ENCODE measurements at regions not wholly inside any gene's neighbourhood (a gene's known extent, or its start where the extent isn't known, plus 50 kb on each side); places are given as distances from the start of the nearest gene placed in this dataset.

- Histone ChIP-seq H3K27ac (ENCODE audit: low read length) (no peak overlapping the region), H3K36me3 (replicated peaks; ENCODE audit: low read depth, low read length) (peaks cover 14% of the 10 kb centered on the region), H3K9ac (ENCODE audit: low read length) (no peak overlapping the region; the same call in 1 of the 2 replicates), H3K4me1 (ENCODE audit: low read length) (peaks cover 47% of the 10 kb centered on the region), H4K20me1 (ENCODE audit: insufficient read depth, low read length) (no peaks in the 10 kb centered on the region), H3K9me3 (ENCODE audit: insufficient read depth, low read length) (peaks cover 12% of the 10 kb centered on the region; the same call in 1 of the 2 replicates), H3K79me2 (ENCODE audit: low read length) (no peaks in the 10 kb centered on the region), H3K4me3 (ENCODE audit: low read length) (no peak overlapping the region), H3K4me2 (ENCODE audit: low read length) (peak overlapping the region; percentile 34), H3K27me3 (ENCODE audit: low read depth, low read length) (no peaks in the 10 kb centered on the region), H2AFZ (ENCODE audit: low read depth, low read length) (no peak overlapping the region)
- TF ChIP-seq EZH2phosphoT487 (IDR thresholded peaks at IDR 0.05; ENCODE audit: low read depth): no peak
Measured at GRCh38 chr15:39354189-39354588, 226.7 kb upstream of the THBS1 start.

GRCh38 chr15:39357480-39358268 lies 223.2 kb upstream of the THBS1 start:
- Histone ChIP-seq H3K27me3 (ENCODE audit: low read depth, low read length) (no peaks in the 10 kb centered on the region), H3K27ac (ENCODE audit: low read length) (peak overlapping the region; percentile 97), H4K20me1 (ENCODE audit: insufficient read depth, low read length) (no peaks in the 10 kb centered on the region), H3K4me2 (ENCODE audit: low read length) (peak overlapping the region; percentile 52), H3K4me3 (ENCODE audit: low read length) (peak overlapping the region; percentile 40), H3K36me3 (replicated peaks; ENCODE audit: low read depth, low read length) (peaks cover 14% of the 10 kb centered on the region), H3K4me1 (ENCODE audit: low read length) (peaks cover 64% of the 10 kb centered on the region), H3K79me2 (ENCODE audit: low read length) (no peaks in the 10 kb centered on the region), H3K9ac (ENCODE audit: low read length) (peak overlapping the region; percentile 69), H3K9me3 (ENCODE audit: insufficient read depth, low read length) (peaks cover 12% of the 10 kb centered on the region; the same call in 1 of the 2 replicates), H2AFZ (ENCODE audit: low read depth, low read length) (peak overlapping the region; percentile 4; the same call in 1 of the 2 replicates)
- TF ChIP-seq EZH2phosphoT487 (IDR thresholded peaks at IDR 0.05; ENCODE audit: low read depth): no peak
- TF ChIP-seq CTCF (IDR thresholded peaks at IDR 0.05; ENCODE audit: low read depth, low read length): no peak

GRCh38 chr15:39358441-39359041 lies 222.3 kb upstream of the THBS1 start:
- peak overlapping the region; percentile 63 for H2AFZ ChIP-seq (ENCODE audit: low read depth, low read length)
- peak overlapping the region; percentile 97 for H3K27ac ChIP-seq (ENCODE audit: low read length)
- H3K4me1 ChIP-seq (ENCODE audit: low read length): peaks cover 64% of the 10 kb centered on the region
- no peaks in the 10 kb centered on the region for H3K79me2 ChIP-seq (ENCODE audit: low read length)
- peaks cover 12% of the 10 kb centered on the region; the same call in 1 of the 2 replicates for H3K9me3 ChIP-seq (ENCODE audit: insufficient read depth, low read length)
- no peaks in the 10 kb centered on the region for H4K20me1 ChIP-seq (ENCODE audit: insufficient read depth, low read length)
- H3K27me3 ChIP-seq (ENCODE audit: low read depth, low read length): no peaks in the 10 kb centered on the region
- H3K36me3 ChIP-seq (replicated peaks; ENCODE audit: low read depth, low read length): peaks cover 14% of the 10 kb centered on the region
- TF ChIP-seq CTCF (IDR thresholded peaks at IDR 0.05; ENCODE audit: low read depth, low read length): no peak
- TF ChIP-seq EZH2phosphoT487 (IDR thresholded peaks at IDR 0.05; ENCODE audit: low read depth): no peak
- H3K9ac ChIP-seq (ENCODE audit: low read length): peak overlapping the region; percentile 69
- H3K4me3 ChIP-seq (ENCODE audit: low read length): peak overlapping the region; percentile 40
- H3K4me2 ChIP-seq (ENCODE audit: low read length): peak overlapping the region; percentile 52

- Histone ChIP-seq H4K20me1 (ENCODE audit: insufficient read depth, low read length) (no peaks in the 10 kb centered on the region), H3K4me3 (ENCODE audit: low read length) (no peak overlapping the region), H3K9me3 (ENCODE audit: insufficient read depth, low read length) (peaks cover 12% of the 10 kb centered on the region; the same call in 1 of the 2 replicates), H3K27ac (ENCODE audit: low read length) (peak overlapping the region; percentile 97), H2AFZ (ENCODE audit: low read depth, low read length) (no peak overlapping the region), H3K4me1 (ENCODE audit: low read length) (peaks cover 61% of the 10 kb centered on the region), H3K36me3 (replicated peaks; ENCODE audit: low read depth, low read length) (peaks cover 14% of the 10 kb centered on the region), H3K9ac (ENCODE audit: low read length) (no peak overlapping the region; the same call in 1 of the 2 replicates), H3K4me2 (ENCODE audit: low read length) (no peak overlapping the region), H3K27me3 (ENCODE audit: low read depth, low read length) (no peaks in the 10 kb centered on the region), H3K79me2 (ENCODE audit: low read length) (no peaks in the 10 kb centered on the region)
- TF ChIP-seq CTCF (IDR thresholded peaks at IDR 0.05; ENCODE audit: low read depth, low read length): no peak
- TF ChIP-seq EZH2phosphoT487 (IDR thresholded peaks at IDR 0.05; ENCODE audit: low read depth): no peak
Measured at GRCh38 chr15:39359771-39360170, 221.1 kb upstream of the THBS1 start.

All from OCI-LY3 (cell line).